ENCODE measurements at regions not wholly inside any gene's neighbourhood (a gene's known extent, or its start where the extent isn't known, plus 50 kb on each side); places are given as distances from the start of the nearest gene placed in this dataset.

DNA sequence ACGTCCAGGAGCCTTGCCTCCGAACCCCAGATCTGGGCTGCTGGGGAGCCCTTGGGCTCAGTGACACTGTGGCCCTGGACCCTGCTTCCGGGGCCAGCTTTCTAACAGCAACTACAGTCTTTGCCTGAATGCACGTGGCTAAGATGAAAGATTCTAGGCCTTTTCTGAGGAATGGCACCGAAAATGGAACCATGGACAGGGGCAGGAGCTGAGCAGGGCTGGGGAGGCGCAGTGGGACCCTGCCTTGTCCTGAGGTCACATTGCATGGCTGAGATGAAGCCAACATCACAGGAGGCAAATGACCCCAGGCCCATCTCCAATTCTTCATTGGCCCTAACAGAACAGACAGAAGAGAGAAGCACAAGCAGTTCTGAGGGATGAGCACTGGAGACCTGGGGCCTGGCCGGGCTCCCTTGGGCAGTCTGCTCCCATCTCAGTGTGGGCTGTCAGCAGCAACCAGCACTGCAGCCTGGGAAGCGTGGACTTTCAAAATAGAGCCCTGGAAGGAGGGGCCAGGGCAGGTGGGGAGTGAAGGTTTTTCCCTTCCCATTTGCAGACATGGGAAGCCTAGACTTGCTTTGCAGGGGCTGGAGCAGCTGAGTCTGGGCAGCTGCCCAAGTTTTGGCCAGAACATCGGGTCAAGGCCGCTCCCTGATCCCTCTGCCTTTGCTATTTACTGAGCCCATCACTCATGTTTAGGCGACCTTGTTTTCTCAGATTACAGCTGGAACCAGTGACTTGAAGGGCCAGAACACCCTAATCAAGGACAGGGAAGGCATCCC, 114.4 kb upstream of the TCERG1L start:
- no peak for DNase-seq

DNA sequence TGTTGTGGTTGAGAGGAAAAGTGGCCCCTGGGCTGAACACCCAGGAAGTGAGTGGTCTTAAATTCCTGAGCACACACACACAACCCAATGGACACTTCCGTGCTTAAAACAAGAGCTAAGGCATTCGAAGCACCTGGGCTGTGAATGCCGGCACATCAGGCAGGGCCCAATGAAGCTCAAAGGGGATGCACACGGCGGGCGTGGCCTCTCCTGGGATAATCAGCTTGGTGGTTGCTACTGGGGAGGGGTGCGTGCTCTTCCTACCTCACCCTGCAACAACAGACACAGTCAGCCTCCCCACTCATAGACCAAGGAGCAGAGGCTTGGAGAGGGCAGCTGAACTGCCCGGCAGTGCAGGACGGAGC, 115.0 kb upstream of the TCERG1L start:
- no peak for DNase-seq

DNA sequence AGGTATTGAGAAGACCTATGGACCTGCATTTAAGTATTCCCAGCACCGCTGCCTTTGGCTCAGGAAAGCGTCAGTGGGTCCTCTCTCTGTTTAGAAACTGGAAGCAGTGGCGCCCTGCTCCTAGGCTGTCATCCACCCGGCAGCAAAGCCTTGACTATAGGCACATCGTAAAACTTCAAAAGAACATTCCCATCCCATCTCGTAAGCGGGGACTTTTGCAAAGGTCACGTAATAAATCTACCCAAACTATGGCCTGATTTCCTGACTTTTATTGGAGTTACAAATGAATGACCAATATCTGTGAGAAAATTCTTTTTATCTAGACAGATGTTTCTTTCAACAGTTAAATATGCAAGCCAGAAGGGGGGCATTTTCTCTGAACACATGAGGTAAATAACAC, 115.8 kb upstream of the TCERG1L start:
- no peak for DNase-seq

DNA sequence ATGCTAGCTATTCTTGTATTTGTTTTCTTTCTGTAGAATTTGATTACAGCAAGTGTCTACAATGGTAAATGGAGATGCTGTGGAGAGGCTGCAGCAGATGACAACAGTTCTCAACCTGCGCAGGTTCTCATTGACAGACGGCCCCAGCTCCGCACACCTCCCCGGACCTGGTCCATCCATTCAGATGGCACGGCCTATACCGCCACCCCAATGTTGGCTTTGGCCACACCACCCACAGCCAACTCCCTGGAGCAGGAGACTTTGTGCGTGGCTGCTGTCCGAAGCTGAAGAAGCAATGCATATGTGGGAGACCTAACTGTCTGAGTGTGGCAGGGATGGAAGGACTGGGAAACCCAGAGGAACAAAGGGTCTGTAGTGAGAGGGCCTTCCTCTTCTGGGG, 116.4 kb upstream of the TCERG1L start:
- DNase-seq: no peak

DNA sequence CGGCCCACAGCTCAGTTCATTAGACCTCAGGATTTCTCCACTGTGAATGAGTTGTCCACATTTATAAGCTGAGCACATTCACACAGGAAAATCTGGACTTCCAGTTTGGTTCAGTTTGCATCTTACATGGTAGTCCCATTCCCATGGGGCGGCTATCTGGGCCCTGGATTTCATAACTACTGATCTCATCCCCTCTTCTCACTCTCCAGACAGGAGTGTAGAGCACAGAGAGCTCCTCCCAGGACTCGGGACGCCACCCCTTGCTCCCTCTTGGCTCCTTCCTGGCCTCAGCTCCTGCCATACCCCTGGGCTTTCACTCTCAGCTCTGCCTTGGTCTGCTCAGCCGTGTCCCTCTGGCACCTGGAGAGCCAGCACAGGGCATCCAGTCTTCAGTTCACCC, 117.6 kb upstream of the TCERG1L start:
- DNase-seq: no peak

DNA sequence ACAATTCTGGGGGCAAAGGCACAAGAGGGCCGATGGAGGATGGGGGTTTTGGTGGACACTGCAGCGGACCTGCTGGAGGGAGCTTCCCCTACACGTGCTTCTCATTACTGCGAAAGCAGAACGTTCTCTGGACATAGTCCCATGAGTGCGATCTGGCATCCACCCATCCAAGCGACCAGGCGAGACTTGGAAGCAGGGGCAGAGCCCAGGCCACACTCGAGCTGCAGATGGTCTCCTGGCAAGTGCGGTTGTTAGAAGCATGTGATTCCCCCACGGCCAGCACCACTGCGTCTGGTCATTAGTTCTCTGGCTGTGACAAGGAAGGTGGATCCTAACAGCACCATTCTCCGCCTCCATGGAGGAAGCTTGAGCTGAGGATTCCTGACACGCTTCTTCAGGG, 118.4 kb upstream of the TCERG1L start:
- no peak for DNase-seq

DNA sequence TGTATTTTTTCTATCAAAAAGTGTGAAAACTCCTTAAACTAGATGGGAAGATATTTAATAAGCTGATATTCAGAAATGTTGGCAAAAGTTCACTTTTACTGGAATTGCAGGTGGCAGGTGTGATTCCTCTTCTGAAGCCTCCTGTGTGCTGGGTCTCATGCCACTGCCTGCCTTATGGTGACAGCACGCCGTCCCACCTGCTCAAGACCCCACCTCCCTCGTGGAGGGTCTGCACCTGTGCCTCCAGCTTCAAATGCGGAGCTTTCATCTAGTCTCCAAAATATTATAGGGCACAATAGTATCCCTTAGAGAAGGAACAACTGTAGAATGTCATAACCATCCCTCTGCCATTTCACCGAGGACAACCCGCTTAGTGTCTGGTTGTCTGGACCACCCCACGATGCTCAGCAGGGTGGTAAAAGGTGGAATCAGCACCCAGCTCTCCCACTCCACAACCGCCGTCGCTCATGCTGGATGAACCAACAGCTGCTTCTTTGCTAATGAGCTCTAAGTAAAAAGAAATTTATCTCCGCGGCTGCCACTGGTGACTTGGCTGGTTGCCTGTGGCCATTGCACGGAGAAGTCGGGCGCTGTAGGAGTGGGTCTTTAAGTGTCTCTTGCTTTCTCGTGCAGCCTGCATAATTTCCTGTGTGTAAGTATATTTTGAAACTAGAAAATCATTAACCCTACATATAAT, 119.3 kb upstream of the TCERG1L start:
- no peak for DNase-seq

DNA sequence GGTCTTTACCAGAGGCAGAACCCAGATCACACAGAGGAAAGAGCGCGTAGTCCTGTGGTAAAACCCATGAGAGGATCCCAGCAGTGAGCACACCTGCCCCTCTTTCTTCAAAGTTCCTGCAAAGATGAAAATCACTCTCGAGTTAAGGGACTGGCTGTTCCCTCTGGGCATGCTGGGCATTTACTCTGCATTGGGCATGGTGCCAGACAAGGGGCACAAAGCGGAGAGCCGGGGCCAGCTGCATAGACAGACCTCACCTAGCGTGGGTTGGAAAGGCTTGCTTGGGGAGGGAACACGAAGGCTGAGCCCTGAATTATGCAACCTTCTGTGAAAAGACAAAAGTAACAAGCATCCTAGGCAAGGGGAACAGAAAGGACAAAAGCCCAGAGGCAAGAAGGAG, 120.0 kb upstream of the TCERG1L start:
- DNase-seq: no peak

DNA sequence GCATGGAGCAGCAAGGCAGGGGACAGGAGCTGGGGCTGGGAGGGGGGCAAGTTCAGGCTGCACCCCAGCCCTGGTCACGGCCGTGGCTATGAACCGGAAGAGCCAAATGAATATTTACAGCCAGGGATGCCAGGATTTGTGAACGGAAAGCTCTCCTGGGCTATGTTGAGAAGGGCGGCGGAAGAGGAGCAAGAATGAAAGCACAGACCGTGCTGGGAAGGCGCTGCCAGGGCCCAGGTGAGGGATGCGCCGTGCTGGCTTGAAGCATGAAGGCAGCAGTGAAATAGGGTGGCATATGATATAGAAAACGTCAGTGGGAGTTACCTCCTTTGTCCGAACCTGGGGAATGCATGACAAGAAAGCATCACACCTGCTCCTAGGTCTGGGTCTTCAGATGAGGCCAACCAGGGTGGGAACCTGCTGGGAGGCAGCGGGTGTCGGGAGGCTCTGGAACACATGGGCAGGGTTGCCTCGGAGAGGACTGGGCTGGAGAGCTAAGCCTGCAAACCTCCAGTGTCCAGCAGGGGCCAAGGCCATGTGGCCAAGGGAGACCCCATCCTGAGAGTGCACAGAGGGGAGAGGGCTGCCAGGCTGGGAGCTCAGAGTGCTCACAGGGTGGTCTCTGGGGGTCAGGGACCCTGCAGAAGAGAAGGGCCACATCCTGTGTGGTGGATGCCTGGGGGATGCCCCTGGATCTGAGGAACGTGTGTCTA, 120.6 kb upstream of the TCERG1L start:
- no peak for DNase-seq

DNA sequence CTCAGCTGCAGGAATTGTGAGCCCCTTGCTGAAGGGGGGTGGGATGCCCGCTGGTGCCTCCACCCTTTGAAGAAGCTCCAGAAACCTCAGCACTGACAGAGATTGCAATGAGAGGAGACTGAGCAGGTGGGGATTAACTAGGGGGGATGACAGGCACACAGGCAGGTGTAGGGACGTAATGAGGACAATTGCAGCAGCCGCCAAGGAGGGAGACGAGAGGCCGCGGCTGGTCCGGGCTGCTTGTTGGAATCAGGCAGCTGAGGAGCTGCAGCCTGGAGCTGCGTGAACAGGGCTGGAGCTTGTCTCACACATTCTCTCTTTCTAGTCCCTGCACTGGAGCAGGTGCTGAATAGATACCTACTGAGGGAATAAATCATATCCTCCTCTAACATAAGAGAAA, 122.0 kb upstream of the TCERG1L start:
- DNase-seq: no peak

DNA sequence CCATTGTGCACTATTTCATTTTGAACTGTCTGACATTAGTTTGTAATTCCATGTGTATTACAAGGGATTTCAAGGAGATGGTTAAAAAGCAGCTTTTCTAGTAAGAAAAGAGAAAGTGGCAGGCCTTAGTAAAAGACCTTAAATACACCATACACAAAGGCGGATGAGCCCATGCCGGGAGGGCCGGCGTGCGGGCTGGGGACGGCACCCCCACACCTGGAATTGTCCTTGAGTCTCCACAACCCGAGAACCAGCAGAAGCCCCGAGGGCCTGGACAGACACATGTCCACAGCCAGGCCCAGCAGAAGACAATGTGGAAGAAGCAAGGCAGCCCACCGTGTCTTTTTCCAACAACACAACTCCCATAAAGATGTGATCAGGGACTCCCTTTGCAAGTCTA, 123.7 kb upstream of the TCERG1L start:
- no peak for DNase-seq

DNA sequence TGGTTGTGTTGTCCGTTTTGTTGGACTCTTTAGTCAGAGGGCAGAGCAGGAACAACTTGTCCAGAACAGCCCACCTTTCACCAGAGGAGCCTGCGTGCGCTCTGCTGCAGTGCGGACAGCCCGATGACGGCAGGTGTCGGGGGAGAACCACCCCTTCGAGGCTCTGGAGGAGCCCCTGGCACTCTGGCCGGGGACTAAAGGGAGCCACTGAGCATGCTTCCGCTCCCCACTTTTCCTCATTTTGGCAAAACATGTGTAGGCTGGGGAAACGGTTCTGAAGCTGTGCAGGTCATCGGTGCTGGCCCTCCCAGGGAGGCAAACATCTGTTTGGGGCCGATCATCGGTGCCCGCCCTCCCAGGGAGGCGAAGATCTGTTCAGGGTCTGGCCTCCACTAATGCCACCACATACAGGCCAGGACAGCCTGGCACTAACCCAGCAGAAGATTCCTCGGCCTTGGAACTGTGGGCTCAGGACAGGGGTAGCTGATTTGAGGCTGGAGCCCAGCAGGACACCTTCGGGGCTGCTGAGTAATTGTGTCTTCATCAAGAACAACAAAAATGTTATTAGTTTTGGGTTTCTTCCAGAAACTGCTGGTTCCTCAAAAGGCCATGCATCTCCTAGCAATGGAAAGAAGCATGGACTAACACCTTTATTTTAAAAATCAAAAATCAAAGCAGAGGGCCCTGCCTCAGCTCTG, 124.4 kb upstream of the TCERG1L start:
- no peak for DNase-seq

DNA sequence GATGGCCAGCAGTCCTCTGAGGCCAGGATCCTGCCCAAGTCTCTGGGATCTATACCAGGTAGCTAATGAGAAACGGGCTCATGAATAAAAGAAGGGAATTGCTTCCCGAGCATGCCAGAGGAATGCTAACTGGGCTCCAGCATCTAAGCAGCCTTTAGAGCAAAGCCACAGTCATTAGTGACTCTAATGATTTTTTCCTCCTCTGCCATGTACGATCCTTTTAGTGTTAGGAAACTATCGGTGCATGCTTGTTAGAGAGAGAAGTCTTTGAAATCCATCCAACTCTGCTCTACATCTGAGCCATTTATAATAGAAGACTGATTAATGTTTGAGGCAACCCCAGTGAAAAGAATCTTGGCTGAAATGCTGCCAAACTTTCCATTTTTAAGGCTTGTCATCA, 124.9 kb upstream of the TCERG1L start:
- no peak for DNase-seq

DNA sequence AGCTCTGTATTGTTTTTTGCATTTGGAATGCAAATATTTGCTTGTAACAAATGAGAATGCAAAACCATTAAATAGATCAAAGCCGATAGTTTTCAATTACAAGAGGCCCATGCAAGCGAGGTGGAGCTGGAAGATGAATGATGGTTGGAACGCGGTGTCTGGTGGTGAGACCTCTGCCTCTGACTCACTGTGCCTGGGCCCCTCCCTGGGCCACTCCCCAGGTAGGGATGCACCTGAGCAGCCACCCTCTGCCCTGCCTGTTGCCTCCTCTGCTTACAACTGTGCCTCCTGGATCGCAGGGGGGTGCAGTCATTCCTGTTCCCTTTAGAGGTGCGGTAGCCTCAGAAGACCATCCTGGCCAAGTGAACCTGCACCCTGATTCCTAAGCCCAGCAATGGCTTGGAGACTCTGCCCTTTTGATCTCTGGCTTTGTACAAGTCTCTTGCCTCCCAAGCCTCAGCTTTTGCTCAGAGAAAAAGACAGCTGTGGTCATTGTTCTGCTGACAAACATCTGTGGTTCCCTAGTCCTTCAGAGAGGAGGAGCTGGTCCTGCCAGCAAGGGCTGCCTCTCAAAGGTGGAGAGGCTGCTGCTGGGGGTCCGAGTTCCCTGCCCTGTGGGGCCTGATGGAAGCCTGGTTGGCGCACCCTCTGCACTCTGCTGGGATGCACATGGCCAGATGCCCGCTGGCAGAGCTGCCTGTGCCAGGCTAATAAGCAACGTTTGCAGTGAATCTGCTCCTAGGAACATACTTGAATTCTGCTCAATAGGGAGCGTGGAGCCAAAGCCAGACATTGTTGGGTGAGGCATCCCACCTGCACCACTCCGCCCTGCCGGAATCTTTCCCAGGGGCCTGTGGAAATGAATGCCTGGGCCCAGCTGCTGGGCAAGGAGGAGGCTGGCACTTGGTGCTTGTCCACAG, 126.3 kb upstream of the TCERG1L start:
- no peak for DNase-seq

DNA sequence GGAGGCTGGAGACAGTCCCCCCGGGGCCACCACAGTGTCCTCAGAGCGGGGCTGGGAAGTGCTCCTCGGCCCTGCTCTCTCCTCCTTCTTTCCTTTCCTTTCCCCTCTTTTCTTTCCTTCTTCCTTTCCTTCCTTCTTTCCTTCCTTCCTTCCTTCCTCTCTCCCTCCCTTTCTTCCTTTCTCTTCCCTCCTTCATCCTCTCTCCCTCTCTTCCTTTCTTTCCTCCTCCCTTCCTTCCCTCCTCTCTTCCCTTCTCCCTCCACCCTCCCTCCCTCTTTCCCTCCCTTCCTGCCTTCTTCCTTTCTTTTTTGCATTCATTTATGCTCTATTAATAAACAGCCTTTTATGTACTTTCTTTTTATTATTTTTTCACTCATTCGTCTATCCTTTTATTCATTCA, 127.1 kb upstream of the TCERG1L start:
- no peak for DNase-seq

DNA sequence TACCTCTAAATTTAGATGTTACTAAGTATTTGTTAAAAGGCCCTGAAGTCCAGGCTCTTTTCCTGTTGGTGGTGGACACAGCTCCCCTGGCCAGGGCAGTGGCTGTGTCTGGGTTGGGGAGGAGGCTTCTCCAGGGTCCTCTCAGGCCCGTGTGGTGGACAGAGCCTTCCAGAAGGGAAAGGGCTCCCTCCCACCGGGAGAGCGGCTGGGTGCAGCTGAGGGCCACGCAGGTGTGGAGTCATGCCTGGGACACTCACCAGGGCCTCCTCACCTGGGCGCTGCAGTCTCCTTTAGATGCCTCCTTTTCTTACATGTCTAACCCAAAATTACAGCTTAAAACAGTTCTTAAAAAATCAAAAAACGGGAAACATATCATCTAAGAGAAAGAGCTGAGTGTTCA, 128.2 kb upstream of the TCERG1L start:
- DNase-seq: no peak

DNA sequence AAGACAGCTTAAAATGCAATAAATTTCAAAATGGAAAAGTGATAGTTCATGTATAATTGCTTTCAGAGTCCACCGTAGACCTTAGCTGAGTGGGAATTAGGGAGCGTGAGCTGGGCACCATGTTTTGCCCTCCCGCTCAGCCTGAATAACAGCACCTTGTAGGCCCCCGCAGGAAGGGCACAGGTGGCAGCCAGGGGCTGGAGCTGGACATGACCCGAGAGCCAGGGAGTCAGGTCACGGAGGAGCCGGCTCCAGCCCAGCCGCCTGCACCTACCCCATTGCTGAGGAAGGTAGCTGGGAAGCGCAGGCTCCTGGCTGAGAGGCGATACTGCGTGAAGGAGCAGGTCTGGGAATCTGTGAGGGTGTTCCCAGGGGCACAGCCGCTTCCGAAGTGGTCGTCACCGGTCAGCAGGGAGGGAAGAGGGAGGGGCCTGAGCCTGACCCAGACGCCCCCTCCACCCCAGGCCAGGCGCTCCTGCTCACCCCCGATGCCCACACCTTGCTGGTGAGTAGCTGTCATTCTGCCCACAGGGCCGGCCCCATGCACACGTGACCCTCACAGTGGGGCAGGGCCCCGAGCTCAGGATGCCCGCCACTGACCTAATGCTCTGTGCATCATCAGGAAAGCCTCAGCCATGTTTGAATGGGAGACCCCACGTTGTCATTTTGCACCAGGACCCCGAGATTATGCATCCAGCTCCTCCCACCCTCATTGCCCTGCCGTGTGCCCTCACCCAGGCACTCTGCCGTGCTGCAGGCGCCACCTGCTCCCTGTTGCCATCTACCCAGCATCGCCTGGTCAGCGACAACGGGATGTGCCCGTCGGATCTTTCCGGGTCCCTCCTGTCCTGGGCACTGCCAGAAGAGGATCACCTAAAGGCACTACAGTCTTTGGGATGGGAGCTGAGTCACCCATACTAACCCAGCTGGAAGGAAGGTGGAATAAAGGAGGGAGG, 129.2 kb upstream of the TCERG1L start:
- DNase-seq: no peak

DNA sequence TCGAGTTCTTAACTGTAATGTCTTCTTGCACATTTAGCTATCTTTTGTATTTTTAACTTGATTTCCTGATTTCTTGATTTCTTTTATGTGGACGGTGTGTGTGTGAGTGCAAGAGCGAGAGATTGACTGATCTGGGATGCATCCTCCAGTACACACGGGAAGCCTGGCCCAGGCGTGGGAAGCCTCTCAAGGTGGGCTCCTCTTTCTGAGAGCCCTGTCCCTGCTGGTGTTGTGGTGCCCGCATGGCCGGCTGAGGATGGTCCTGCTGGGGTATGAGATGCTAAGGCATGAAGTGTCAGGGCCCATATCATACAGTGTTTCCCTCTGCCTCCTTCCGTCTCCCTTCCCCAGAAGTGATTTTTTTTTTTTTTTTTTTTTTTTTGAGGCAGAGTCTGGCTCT, 130.8 kb upstream of the TCERG1L start:
- no peak for DNase-seq

DNA sequence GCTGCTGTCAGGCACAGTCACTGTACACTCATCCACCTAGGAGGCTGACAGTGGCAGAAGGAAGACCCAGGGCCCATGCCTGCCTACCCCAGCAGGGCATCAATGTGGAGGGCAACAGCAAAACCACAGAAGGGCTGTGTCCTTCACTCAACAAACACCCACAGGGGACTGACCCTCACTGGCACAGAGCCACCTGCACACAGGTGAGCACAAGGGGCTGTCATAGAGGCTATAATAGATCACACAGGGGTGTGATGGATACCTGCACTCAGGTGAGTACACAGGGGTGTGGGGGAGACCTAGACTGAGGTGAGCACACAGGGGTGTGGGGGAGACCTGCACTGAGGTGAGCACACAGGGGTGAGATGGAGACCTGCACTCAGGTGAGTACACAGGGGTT, 132.8 kb upstream of the TCERG1L start:
- DNase-seq: no peak

DNA sequence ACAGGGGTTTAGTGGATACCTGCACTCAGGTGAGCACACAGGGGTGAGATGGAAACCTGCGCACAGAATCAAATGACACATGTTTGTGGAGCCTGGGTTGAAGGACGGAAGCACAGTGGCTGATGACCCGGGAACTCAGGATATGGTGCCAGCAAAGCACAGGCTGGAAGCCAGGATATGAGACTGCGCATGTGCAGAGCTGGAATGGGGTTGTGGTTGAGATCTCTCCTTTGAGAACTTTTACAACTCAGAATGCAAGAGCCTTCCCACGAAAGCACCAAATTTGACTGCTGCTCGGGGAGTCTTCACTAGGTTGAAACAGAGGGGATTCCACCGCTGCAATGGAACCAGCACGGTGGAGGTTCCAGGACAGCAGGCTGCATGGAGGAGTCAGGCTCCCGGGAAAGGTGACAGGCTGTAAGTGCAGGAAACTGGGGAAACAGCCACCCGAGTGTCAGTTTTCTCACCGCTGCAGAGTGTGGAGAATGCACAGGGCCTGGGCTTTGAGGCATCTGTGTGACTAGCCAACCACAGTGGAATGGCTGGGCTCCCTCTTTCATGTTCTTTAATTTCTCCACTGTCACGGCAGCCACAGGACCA, 133.4 kb upstream of the TCERG1L start:
- no peak for DNase-seq

DNA sequence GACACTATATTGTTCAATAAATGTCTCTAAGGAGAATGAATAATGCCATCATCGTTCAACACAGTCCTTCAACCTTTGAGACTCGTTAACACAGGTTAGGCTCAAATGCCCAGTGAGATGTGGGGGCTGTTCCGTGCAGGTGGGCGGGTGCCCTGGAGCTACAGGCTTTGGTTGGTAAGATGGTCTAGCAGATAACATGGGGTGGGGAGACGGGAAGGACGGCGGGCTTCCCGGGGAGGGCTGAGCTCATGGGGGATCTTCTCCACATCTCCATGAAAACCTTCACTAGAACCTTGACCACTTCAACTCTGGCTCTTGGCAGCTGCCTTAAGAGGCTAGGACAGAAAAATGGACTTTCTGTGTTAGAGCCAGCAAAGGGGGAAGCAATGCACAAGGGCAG, 134.1 kb upstream of the TCERG1L start:
- DNase-seq: no peak
